Right kidney (tissue), 1 donor: ENCODE measurements at regions not wholly inside any gene's neighbourhood (a gene's known extent, or its start where the extent isn't known, plus 50 kb on each side); places are given as distances from the start of the nearest gene placed in this dataset.

Source experiments
- DNase-seq: peaks from one replicate; pipeline ENCODE4 v3.0.0-alpha.2; 2016

- DNase-seq = no peak
Observed at GRCh38 chr9:90423661-90424193, 218.9 kb downstream of the DIRAS2 start.

- no peak for DNase-seq
Observed at GRCh38 chr9:90428517-90428916, 214.1 kb downstream of the DIRAS2 start.

- DNase-seq = no peak
Observed at GRCh38 chr9:90432951-90433350, 209.7 kb downstream of the DIRAS2 start.

- peak; percentile 77 for DNase-seq
Observed at GRCh38 chr9:90433398-90433941, 209.2 kb downstream of the DIRAS2 start.

GRCh38 chr9:90441814-90442213 lies 200.8 kb downstream of the DIRAS2 start:
- DNase-seq = no peak

GRCh38 chr9:90442723-90443122 lies 199.9 kb downstream of the DIRAS2 start:
- DNase-seq = no peak

- DNase-seq = no peak
Observed at GRCh38 chr9:90444609-90445204, 197.9 kb downstream of the DIRAS2 start.

GRCh38 chr9:90445391-90445790 lies 197.2 kb downstream of the DIRAS2 start:
- no peak for DNase-seq

- DNase-seq = no peak
Observed at GRCh38 chr9:90446200-90446948, 196.2 kb downstream of the DIRAS2 start.

- DNase-seq = no peak
Observed at GRCh38 chr9:90447773-90448172, 194.9 kb downstream of the DIRAS2 start.

- no peak for DNase-seq
Observed at GRCh38 chr9:90449213-90449925, 193.3 kb downstream of the DIRAS2 start.

- DNase-seq = no peak
Observed at GRCh38 chr9:90451804-90452203, 190.8 kb downstream of the DIRAS2 start.

- no peak for DNase-seq
Observed at GRCh38 chr9:90455316-90455715, 187.3 kb downstream of the DIRAS2 start.

- DNase-seq = no peak
Observed at GRCh38 chr9:90457386-90458190, 185.0 kb downstream of the DIRAS2 start.

GRCh38 chr9:90458485-90458884 lies 184.1 kb downstream of the DIRAS2 start:
- DNase-seq = no peak

- no peak for DNase-seq
Observed at GRCh38 chr9:90459321-90459720, 183.3 kb downstream of the DIRAS2 start.

- no peak for DNase-seq
Observed at GRCh38 chr9:90460220-90460619, 182.4 kb downstream of the DIRAS2 start.

GRCh38 chr9:90464978-90465377 lies 177.6 kb downstream of the DIRAS2 start:
- DNase-seq = no peak

GRCh38 chr9:90466441-90466840 lies 176.2 kb downstream of the DIRAS2 start:
- no peak for DNase-seq

- no peak for DNase-seq
Observed at GRCh38 chr9:90469435-90469834, 173.2 kb downstream of the DIRAS2 start.

- no peak for DNase-seq
Observed at GRCh38 chr9:90469865-90470387, 172.7 kb downstream of the DIRAS2 start.

GRCh38 chr9:90476058-90476457 lies 166.6 kb downstream of the DIRAS2 start:
- no peak for DNase-seq
